HG02885 (cell line): ENCODE measurements at regions not wholly inside any gene's neighbourhood (a gene's known extent, or its start where the extent isn't known, plus 50 kb on each side); places are given as distances from the start of the nearest gene placed in this dataset.
"Not testable (repeated sequence)": the region's sequence is repeated elsewhere in the genome, so short reads cannot be mapped to it uniquely, and the experiment has no call there.

Experiments used
- ATAC-seq: cut with Tn5 transposase; IDR thresholded peaks from one replicate; pipeline ENCODE4 v1.9.1; 2021; ENCODE audit warnings: mild to moderate bottlenecking; ENCODE audit not compliant: unreplicated experiment, poor library complexity

DNA sequence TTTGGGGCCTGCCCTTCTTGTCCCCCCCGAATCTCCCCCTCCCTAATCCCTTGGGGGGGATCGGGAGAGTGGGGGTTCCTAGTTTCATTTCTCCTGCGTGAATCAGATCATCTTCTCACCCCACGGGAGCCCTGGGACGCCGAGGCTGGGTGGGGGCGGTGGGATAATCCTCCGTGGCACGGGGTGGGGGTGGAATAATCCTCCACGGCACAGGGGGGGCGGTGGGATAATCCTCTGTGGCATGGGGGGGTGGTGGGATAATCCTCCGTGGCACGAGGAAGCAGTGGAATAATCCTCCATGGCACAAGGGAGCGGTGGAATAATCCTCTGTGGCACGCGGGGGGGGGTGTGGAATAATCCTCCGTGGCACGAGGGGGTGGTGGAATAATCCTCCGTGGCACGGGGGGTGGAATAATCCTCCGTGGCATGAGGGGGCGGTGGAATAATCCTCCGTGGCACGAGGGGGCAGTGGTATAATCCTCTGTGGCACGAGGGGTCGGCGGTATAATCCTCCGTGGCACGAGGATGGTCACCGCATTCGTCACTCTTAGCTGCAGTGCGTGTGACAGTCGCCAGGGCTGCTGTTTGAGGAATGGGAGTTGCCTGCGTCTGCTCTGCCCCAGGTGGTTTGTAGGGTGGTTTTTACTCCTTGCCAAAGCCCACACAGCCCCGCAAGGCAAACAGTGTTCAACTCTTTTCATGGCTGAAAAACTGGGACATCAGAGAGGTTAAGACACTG lies 156.9 kb downstream of the LAT start:
- ATAC-seq, result no peak

DNA sequence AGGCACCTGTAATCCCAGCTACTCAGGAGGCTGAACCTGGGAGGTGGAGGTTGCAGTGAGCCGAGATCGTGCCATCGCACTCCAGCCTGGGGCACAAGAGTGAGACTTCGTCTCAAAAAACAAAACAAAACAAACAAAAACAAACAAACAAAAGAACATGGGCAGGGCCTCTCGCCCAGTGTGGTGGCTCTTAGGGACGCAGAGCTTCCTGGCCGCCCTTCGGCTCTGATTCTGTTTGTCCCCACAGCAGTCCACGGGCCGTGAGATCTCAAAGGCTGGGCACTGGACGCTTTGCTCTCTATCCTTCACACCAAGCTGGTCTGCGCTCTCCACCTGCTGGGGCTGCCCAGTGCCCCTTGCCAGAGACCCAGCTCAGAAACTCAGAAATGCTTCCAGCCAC lies 156.3 kb downstream of the LAT start:
- ATAC-seq, result not testable (repeated sequence)

DNA sequence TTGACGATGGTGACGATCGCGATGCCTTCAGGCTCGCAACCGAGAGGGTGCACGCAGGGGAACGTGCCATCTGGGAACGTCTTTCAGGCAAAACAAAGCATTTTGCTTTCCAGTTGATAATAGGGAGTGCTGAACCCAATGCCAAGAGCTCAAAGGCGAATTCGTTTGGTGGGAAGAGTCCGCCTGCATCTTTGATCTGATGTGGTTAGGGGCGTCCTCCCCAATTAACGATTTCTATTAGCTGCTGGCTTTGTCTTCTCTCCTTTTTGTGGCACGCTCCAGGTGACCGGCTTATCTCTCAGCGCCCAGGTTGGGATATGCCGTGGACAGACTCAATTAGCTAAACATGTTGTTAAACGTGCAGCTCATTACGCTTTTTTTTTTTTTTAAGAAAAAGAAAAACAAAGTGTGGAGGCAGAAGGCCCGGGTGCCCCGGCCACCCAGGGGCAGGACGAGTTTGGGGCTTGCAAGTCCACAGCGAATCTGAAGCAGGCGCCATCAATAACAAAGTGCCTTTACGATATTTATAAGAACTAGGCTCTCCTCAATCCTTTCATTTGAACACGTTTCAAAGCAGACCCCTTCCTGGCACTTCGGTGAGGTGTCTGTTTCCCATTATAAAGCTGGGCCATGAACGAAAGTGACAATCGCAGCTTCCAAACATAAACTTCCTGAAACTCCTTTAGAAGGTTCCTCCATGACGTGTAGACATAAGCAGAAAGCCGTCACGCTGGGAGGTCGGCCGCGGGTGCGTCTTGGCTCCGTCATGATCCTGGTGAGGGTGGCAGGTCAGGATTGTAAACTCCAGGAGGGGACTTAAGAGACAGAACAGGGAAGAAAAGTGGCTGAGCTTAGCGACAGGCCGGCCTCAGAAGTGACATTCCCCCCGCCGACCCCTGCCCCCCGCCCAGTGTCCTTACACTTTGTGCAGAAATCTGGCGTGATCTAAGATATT lies 155.3 kb downstream of the LAT start:
- not testable (repeated sequence) for ATAC-seq

DNA sequence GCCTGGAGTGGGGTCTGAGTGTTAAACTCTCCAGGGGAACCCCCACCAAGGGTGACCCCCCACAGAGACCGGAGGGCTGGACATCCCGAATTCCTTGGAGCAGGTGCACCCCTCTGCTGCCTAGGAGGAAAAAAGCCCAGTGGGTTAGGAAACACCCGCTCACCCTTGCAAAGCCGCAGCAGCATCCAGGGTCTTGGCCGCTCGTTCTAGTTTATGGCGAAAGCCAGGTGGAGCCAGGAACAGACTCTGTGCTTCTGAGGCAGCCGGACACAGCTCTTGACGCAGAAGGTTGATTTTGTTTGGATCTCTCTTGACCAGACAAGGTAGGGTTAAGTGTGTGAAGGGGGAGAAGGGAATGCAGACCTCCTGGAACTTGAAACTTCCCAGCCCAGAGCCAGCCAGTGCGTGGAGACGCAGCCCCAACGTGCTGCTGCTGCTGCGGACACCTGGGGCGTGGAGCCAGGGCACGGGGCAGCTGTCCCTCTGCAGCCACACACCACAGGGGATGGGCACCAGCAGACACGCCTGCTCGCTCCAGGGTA lies 154.5 kb downstream of the LAT start:
- ATAC-seq, result no peak

GRCh38 chr16:29138698-29139097 lies 153.8 kb downstream of the LAT start:
- ATAC-seq, result not testable (repeated sequence)

DNA sequence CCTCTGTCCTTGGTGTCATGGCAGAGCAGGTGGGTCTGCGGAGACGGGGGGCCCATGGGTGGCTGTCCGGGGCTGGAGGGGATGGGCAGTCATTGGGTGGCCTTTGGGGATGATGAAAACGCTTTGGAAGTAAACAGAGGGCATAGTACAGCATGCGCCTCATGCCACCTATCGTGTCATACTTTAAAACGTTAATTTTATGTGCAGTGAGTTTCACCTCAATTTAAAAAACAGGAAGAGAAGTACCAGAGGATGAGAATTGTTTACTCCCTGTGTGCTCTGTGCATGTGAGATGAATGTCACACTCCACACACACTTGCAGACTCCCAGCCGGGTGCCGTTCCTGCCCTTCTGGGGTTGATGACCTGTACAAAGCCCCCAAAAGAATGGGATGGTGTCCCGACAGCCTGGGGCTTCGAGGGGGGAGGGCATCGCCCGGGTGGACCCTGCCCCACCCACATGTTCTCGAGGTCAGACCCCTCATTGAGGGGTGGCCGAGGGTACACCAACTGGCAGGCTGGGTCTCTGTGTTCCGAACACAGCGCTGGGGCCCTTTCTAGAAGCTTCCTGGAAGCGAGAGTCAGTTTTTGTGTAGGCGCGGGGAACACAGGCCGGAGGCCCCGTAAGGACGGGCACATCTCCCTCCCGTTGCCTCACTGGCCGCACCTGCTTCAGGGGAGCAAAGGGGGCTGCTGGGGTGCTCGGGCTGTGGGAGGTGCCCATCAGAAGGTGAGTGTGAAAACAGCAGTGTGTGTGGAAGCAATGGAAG lies 153.2 kb downstream of the LAT start:
- ATAC-seq, result not testable (repeated sequence)

- not testable (repeated sequence) for ATAC-seq
These were observed 152.6 kb downstream of the LAT start for GRCh38 chr16:29137461-29137860.

DNA sequence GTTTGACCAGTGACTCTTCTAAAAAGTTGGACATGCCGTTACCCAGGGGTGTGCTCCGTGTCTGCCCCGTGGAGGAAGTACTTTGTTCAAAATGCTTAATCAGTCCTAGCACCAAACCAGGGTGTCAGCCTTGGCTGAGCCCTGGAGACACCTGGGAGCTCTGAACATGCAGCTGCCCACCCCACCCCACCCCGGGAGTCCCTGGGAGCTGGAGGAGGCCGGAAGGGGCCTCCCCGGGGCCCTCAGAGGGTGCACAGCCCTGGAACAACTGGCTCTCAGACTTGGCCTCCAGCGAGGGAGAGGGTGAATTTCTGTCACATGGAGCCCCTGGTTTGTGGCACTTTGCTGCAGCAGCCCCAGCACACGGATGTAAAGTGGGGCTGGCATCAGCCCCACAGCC lies 152.1 kb downstream of the LAT start:
- not testable (repeated sequence) for ATAC-seq

GRCh38 chr16:29136046-29136696 lies 151.3 kb downstream of the LAT start:
- ATAC-seq, result not testable (repeated sequence)

DNA sequence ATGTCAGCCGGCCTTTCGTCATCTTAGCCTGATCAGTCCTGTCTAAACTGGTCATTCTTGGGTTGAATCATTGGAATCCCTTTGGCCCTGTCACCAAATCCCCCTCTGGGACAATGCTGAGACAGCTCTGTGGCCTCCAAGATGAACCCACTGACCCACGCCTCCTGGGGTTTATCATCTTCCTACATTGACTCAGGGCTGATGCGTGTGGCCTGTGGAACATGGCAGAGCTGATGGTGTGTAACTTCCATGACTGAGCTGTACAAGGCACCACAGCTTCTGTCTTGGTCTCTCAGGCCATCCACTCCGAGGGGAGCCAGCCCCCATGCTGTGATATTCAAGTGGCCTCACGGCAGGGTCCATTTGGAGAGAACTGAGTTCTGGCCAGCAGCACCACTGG lies 150.2 kb downstream of the LAT start:
- ATAC-seq, result not testable (repeated sequence)

DNA sequence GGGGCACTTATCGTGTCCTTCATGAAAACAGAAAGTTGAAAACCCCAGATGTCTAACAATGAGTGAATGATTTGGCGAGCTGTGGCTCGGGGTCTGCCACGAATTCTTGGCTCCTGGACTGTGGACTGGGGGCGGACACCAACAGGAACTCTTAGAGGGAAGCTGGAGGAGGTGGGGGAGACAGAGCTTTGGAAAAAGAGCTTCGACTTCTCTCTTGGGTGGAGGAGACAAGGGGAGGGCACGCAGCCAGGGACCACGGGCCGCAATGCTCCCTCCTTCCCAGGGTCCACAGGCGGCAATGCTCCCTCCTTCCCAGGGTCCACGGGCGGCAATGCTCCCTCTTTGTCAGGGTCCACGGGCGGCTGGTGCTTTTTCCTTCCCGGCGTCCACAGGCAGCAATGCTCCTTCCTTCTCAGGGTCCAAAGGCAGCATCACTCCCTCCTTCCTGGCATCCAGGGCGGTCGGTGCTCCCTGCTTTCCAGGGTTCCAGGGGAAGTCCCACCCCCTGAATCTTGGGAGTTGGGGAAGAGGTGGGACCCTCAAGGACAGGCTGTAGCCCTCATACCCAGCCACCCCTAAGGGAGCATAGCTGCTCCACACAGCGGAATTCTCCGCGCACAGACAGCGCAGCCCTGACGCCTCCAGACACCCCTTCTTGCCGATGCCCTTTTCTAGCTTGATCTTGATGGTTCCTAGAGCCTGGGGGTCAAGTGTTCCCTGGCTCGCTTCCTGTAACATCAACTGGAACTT lies 149.0 kb downstream of the LAT start:
- ATAC-seq, result not testable (repeated sequence)

- ATAC-seq, result not testable (repeated sequence)
These were observed 148.0 kb downstream of the LAT start for GRCh38 chr16:29132869-29133268.

GRCh38 chr16:29132444-29132843 lies 147.6 kb downstream of the LAT start:
- ATAC-seq, result not testable (repeated sequence)

DNA sequence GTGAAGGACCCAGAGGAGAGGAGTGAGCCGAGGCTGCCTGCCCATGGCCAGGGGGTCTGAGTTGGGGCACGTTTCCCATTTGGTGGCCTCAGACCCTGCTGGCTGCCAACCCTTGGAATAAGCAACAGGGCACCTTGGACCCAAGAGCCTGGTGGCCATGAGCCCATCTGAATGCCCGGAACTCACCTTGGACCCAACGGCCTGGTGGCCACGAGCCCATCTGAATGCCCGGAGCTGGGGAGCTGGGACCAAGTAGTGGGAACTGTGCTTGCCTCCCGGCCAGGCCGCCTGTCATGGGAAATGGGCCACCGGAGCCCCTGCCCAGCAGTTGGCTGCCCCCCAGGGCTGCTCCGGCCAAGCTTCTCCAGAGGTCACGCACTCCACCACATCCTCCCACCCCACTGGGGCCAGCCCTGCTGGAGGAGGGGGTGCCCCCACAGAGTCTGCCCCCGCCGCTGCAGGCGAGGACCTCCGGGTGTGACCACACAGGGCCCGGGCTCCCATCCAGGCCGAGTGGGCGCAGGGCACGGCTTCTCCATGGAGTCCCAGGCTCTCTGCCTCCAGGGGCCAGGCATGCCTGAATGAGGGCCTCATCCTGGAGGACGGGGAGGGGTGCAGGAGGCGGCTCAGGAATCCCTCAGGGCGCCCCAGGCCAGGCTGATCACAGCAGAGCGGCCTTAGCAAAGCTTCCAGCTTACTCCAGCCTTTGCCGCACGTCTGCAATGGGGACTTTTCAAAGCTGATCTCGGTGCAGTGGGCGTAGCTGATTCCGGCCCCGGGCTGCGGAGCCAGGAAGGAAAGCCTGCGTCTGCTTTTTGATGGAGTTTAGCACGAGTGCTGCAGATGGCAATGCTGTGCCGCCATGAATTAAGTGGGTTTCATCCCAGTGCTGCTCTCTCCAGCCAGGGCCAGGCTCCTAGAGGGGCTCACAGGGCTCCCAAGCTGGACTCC lies 146.3 kb downstream of the LAT start:
- not testable (repeated sequence) for ATAC-seq

DNA sequence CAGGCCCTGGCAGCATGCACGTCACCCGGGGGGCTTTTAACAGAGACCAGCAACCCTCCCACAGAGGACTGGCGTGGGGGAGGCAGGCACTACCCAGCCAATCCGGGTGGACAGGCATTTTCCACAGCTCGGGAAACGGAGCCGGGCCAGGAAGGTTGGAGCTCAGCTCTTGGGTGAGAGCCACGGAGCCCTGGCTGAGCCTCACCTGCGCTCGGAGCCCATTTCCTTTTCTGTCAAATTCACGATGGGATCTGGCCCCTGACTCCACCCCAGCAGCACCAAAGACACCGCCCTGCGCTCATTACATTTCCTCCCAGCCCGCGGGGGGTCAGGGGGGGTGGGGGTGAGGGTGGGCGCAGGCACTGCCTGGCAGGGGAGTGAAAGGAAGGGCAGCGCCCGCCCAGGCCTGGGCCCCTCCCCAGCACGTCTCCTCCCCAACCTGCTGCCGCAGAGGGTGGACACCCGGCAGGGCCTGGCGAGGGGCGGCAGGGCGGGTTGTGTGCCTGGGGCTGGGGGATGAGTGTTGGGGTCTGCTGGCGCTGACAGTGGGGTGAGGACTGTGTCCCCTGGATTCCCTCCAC lies 145.4 kb downstream of the LAT start:
- ATAC-seq, result not testable (repeated sequence)

- not testable (repeated sequence) for ATAC-seq
These were observed 144.7 kb downstream of the LAT start for GRCh38 chr16:29129458-29130038.
